OCI-LY7 (cell line): ENCODE measurements at regions not wholly inside any gene's neighbourhood (a gene's known extent, or its start where the extent isn't known, plus 50 kb on each side); places are given as distances from the start of the nearest gene placed in this dataset.

Source experiments
- BruUV-seq: library from RNA; stranded (reverse); fragments of 400-500 nt; replicated peaks from 2 replicates; lab custom pipeline; 2021; lab: Mats Ljungman, UMichigan
- CTCF ChIA-PET: fragments of 300-600 bp; sonication (Branson Sonifier 250); formaldehyde crosslinking; loops from one replicate; lab custom pipeline; 2022; ENCODE audit warnings: antibody characterized with exemption; ENCODE audit not compliant: unreplicated experiment; lab: Charles Lee
- POLR2A ChIA-PET: fragments of 300-600 bp; sonication (Branson Sonifier 250); formaldehyde crosslinking; loops from one replicate; lab custom pipeline; 2022; ENCODE audit warnings: antibody characterized with exemption; lab: Charles Lee
- DNase-seq: peaks from one replicate; pipeline ENCODE4 v3.0.0-alpha.2; 2015; ENCODE audit warnings: low spot score
- H2AFZ ChIP-seq: fragments of 200-600 bp; sonication (generic), shearing (Covaris generic); 2 replicates; pipeline ENCODE4 v1.6.1; 2014; ENCODE audit warnings: mild to moderate bottlenecking, antibody characterized with exemption, low read length, moderate library complexity
- H3K27ac ChIP-seq: fragments of 200-600 bp; sonication (generic); 2 replicates; pipeline ENCODE4 v1.5.1; 2014; ENCODE audit warnings: mixed run types, low read depth, mild to moderate bottlenecking, moderate library complexity, low read length, inconsistent platforms; ENCODE audit not compliant: poor library complexity, severe bottlenecking
- H3K36me3 ChIP-seq: fragments of 200-600 bp; sonication (generic); 2 replicates; pipeline ENCODE4 v1.6.1; 2014; ENCODE audit warnings: mild to moderate bottlenecking, antibody characterized with exemption, low read length, moderate library complexity, mixed read lengths; ENCODE audit not compliant: insufficient read depth
- H3K4me1 ChIP-seq: fragments of 200-600 bp; sonication (generic); 2 replicates; pipeline ENCODE4 v1.5.1; 2014; ENCODE audit warnings: mild to moderate bottlenecking, low read length; ENCODE audit not compliant: insufficient read depth, poor library complexity, severe bottlenecking
- H3K4me2 ChIP-seq: fragments of 200-600 bp; sonication (generic); 2 replicates; pipeline ENCODE4 v1.6.1; 2014; ENCODE audit warnings: mild to moderate bottlenecking, low read length
- H3K4me3 ChIP-seq: fragments of 200-600 bp; sonication (generic); 2 replicates; pipeline ENCODE4 v1.5.1; 2014; ENCODE audit warnings: mild to moderate bottlenecking, low read depth, low read length; ENCODE audit not compliant: poor library complexity, severe bottlenecking
- H3K79me2 ChIP-seq: fragments of 200-600 bp; sonication (generic); 2 replicates; pipeline ENCODE4 v1.6.1; 2016; ENCODE audit warnings: low read depth, mild to moderate bottlenecking, low read length, moderate library complexity, mixed read lengths; ENCODE audit not compliant: insufficient read depth
- H3K9me2 ChIP-seq: fragments of 200-600 bp; sonication (generic); 2 replicates; pipeline ENCODE4 v1.6.1; 2016; ENCODE audit warnings: mild to moderate bottlenecking, low read length, mixed read lengths; ENCODE audit not compliant: insufficient read depth
- H3K9me3 ChIP-seq: fragments of 200-600 bp; sonication (generic); 2 replicates; pipeline ENCODE4 v1.6.1; 2014; ENCODE audit warnings: mild to moderate bottlenecking, mixed run types, low read length, mixed read lengths
- H4K20me1 ChIP-seq: fragments of 200-600 bp; sonication (generic); 2 replicates; pipeline ENCODE4 v1.6.1; 2014; ENCODE audit warnings: mild to moderate bottlenecking, antibody characterized with exemption, low read length, moderate library complexity, mixed read lengths; ENCODE audit not compliant: insufficient read depth
- EZH2phosphoT487 ChIP-seq: fragments of 200-600 bp; sonication (generic); IDR thresholded peaks from 2 replicates; pipeline ENCODE4 v1.6.1; 2018; ENCODE audit warnings: low read depth, borderline replicate concordance, mild to moderate bottlenecking, mixed run types, antibody characterized with exemption, low read length, moderate library complexity, mixed read lengths
- intact Hi-C: fragments of 100-400 bp; cut with micrococcal nuclease; formaldehyde crosslinking; loops from one replicate; pipeline ENCODE4 v1.10.0; 2022; ENCODE audit not compliant: unreplicated experiment
- TF ChIP-seq, protein P1 (sequence below): fragments of 200-600 bp; sonication (generic); conservative IDR thresholded peaks from 2 replicates; pipeline ENCODE4 v1.5.1; 2014; ENCODE audit warnings: mild to moderate bottlenecking, antibody characterized with exemption, low read length, moderate library complexity, mixed read lengths

DNA sequence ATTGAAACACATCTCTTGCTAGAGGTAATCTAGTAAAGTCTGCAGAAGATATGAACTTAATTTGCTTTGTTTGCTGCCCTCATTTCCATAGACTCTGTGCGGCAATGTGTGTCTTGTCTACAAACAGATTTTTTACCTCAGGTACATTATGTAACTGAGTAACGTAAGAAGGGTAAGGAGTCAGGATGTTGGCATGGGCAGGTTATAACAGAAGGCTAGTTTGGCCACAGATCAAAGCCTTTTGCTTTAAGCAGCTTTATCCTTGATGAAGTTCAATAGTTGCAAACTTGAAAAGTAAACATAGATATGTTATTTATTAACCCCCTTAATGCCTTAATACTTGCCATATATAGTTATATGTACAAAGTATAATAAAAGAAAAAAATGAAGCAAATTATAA, 391.6 kb upstream of the FKBP1C start:
- CTCF ChIA-PET: no interaction called here

DNA sequence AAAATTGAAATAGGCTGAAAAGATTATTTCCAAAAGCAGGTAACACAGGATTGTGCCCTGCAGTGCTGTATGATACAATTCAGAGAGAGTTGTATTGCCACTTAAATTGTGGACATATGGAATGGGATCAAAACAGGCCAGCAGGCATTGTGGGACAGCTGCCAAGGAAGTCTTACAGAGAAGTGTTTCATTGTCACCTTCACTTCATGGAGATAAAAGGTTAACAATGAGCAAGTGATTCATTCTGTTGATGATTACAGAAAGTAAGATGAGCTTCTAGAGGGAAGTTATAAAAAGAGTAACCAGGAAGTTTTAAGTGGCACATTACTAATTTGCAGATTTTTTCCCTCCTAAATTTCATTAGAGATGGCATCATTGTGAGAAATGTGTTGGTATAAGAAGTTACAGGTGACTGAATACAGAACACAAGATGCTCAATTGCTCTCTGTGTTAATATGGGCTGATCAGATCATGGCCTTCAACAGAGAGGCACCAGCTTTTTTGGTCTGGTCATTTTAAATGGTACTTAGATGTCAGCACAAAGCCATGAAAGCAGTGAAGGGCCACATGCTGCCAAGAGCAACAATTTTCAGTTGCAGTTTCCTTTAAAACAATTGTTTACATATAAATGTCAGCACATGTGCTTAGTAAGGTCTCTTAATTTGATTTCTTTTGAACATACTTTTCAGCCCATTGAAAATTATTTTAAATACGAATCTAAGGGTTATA, 402.5 kb upstream of the FKBP1C start:
- Histone ChIP-seq H3K79me2 (no peaks in the 10 kb centered on the region; the same call in 1 of the 2 replicates), H3K4me3 (no peak overlapping the region), H2AFZ (no peak overlapping the region), H3K9me2 (no peaks in the 10 kb centered on the region), H3K27ac (no peak overlapping the region), H4K20me1 (no peaks in the 10 kb centered on the region), H3K4me1 (no peaks in the 10 kb centered on the region), H3K36me3 (no peaks in the 10 kb centered on the region), H3K4me2 (no peak overlapping the region), H3K9me3 (no peaks in the 10 kb centered on the region)
- no peak for TF ChIP-seq EZH2phosphoT487
- TF ChIP-seq, protein P1, sequence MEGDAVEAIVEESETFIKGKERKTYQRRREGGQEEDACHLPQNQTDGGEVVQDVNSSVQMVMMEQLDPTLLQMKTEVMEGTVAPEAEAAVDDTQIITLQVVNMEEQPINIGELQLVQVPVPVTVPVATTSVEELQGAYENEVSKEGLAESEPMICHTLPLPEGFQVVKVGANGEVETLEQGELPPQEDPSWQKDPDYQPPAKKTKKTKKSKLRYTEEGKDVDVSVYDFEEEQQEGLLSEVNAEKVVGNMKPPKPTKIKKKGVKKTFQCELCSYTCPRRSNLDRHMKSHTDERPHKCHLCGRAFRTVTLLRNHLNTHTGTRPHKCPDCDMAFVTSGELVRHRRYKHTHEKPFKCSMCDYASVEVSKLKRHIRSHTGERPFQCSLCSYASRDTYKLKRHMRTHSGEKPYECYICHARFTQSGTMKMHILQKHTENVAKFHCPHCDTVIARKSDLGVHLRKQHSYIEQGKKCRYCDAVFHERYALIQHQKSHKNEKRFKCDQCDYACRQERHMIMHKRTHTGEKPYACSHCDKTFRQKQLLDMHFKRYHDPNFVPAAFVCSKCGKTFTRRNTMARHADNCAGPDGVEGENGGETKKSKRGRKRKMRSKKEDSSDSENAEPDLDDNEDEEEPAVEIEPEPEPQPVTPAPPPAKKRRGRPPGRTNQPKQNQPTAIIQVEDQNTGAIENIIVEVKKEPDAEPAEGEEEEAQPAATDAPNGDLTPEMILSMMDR: no peak
- intact Hi-C loops: no loop called here
- POLR2A ChIA-PET: no interaction called here
- no TSS peak for BruUV-seq
- no peak for DNase-seq
- CTCF ChIA-PET: no interaction called here

More for the DNA sequence above, 391.6 kb upstream of the FKBP1C start:
- Histone ChIP-seq H3K36me3 (no peaks in the 10 kb centered on the region), H2AFZ (no peak overlapping the region), H3K27ac (no peak overlapping the region), H3K9me3 (no peaks in the 10 kb centered on the region), H3K4me2 (no peak overlapping the region), H3K4me1 (no peaks in the 10 kb centered on the region), H3K9me2 (no peaks in the 10 kb centered on the region), H3K79me2 (no peaks in the 10 kb centered on the region), H3K4me3 (no peak overlapping the region), H4K20me1 (no peaks in the 10 kb centered on the region)
- intact Hi-C loops: no loop called here
- DNase-seq: no peak
- no TSS peak for BruUV-seq
- POLR2A ChIA-PET: no interaction called here
- TF ChIP-seq, protein P1: no peak
- no peak for TF ChIP-seq EZH2phosphoT487

DNA sequence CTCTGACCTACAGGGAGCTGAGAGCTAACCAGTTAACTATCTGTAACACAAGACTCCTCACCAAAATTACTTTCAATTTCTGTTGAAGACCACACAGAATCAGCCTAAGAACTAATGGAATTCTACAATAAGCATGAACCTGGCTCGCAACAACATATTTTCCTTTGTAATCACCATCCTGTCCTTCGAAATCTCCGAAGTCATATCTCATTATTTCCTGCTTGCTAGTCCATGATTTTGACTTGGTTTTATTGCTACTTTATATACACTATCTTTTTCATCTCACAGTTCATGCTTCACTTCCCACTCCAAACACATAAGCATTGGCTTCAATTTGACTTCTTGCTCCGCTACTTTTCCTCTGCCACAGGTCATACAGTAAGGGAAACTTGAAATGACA, 405.8 kb upstream of the FKBP1C start:
- Histone ChIP-seq H3K36me3 (no peaks in the 10 kb centered on the region), H3K27ac (no peak overlapping the region), H3K4me1 (no peaks in the 10 kb centered on the region), H3K79me2 (no peaks in the 10 kb centered on the region), H3K9me2 (no peaks in the 10 kb centered on the region), H4K20me1 (no peaks in the 10 kb centered on the region), H3K4me3 (no peak overlapping the region), H3K9me3 (no peaks in the 10 kb centered on the region), H2AFZ (no peak overlapping the region), H3K4me2 (no peak overlapping the region)
- TF ChIP-seq, protein P1: no peak
- TF ChIP-seq EZH2phosphoT487: no peak
- CTCF ChIA-PET: no interaction called here
- no TSS peak for BruUV-seq
- no peak for DNase-seq
- intact Hi-C loops: no loop called here
- POLR2A ChIA-PET: no interaction called here
